Activated CD4-positive, alpha-beta T cell treated with anti-CD3 and anti-CD28 coated beads, Interleukin-2, amount 10 ng/mL, durations not matched to agents 24 days and 14 days (primary cell): ENCODE measurements at regions not wholly inside any gene's neighbourhood (a gene's known extent, or its start where the extent isn't known, plus 50 kb on each side); places are given as distances from the start of the nearest gene placed in this dataset.
"Not testable (repeated sequence)": the region's sequence is repeated elsewhere in the genome, so short reads cannot be mapped to it uniquely, and the experiment has no call there.

Experiments used
- DNase-seq: peaks from one replicate; pipeline ENCODE4 v3.0.0; 2022
- H3K27ac Mint-ChIP-seq: one replicate; pipeline ENCODE4 v1.8.0; 2022; ENCODE audit warnings: mild to moderate bottlenecking, mixed read lengths
- H3K27me3 Mint-ChIP-seq: one replicate; pipeline ENCODE4 v1.8.0; 2022; ENCODE audit warnings: mixed read lengths
- H3K36me3 Mint-ChIP-seq: one replicate; pipeline ENCODE4 v1.8.0; 2022; ENCODE audit warnings: low read depth, mild to moderate bottlenecking, mixed read lengths
- H3K4me1 Mint-ChIP-seq: one replicate; pipeline ENCODE4 v1.8.0; 2021; ENCODE audit warnings: mixed read lengths
- H3K4me3 Mint-ChIP-seq: one replicate; pipeline ENCODE4 v1.8.0; 2022; ENCODE audit warnings: mild to moderate bottlenecking, moderate library complexity, mixed read lengths
- H3K9me3 Mint-ChIP-seq: one replicate; pipeline ENCODE4 v1.8.0; 2021; ENCODE audit warnings: mixed read lengths
- intact Hi-C: fragments of 100-400 bp; cut with micrococcal nuclease; formaldehyde crosslinking; loops from one replicate; pipeline ENCODE4 v1.15.1; 2023

DNA sequence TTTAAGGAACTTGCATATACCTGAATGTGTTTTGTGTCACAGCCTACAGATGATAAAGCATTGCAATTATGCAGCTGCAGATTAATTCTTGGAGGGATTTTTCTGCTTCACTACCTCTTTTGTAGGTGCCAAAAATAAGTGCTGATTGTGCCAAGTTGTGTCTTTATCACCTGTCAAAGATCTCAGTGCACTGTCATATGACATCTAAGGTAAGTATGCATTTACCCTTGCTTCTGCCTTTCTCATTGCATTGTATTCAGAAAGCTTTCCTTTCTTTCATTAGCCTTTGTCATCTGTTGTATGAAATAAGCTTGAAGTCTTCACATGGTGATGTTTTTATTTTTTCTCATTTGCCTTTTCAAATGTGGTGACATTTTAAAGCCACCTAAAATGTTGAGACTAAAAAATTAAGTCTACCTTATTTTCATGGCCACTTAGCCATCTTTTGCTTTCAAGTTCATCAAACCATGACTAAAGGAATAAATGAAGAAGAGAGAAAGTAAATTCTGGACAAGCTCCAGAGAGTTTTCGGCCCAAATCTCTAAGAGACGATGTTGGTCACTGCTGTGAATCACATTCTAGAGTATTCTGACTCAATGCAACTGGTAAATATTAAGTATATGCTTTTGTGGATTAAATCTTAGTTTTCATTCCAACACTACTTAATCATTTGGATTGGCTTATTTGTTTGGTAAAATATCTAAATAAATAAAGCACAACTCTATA is 381.8 kb upstream of the EPHA3 start:
- Mint-ChIP-seq H3K4me1 (no peaks in the 10 kb centered on the region), H3K4me3 (no peak overlapping the region), H3K27me3 (no peaks in the 10 kb centered on the region), H3K36me3 (no peaks in the 10 kb centered on the region), H3K27ac (no peak overlapping the region), H3K9me3 (no peaks in the 10 kb centered on the region)
- intact Hi-C loops: no loop called here
- DNase-seq: no peak

DNA sequence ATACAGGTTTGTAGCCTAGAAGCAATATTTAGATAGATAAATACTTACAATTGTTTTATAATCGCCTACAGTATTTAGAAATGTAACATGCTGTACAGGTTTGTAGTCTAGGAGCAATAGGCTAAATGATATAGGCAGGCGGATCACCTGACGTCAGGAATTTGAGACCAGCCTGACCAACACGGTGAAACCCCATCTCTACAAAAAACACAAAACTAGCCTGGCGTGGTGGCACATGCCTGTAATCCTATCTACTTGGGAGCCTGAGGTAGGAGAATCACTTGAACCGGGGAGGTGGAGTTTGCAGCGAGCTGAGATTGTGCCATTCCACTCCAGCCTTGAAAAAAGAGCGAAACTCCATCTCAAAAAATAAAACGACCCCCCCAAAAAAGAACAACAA is 375.2 kb upstream of the EPHA3 start:
- no peaks in the 10 kb centered on the region for H3K9me3 Mint-ChIP-seq
- no peak overlapping the region for H3K27ac Mint-ChIP-seq
- DNase-seq: no peak
- no peaks in the 10 kb centered on the region for H3K4me1 Mint-ChIP-seq
- no peak overlapping the region for H3K4me3 Mint-ChIP-seq
- H3K36me3 Mint-ChIP-seq: no peaks in the 10 kb centered on the region
- intact Hi-C loops: no loop called here
- H3K27me3 Mint-ChIP-seq: no peaks in the 10 kb centered on the region

GRCh38 chr3:88742106-88742505 is 365.3 kb upstream of the EPHA3 start:
- Mint-ChIP-seq H3K36me3 (no peaks in the 10 kb centered on the region), H3K4me1 (no peaks in the 10 kb centered on the region), H3K27me3 (no peaks in the 10 kb centered on the region), H3K27ac (no peak overlapping the region), H3K4me3 (no peak overlapping the region), H3K9me3 (no peaks in the 10 kb centered on the region)
- intact Hi-C loops: no loop called here
- no peak for DNase-seq

DNA sequence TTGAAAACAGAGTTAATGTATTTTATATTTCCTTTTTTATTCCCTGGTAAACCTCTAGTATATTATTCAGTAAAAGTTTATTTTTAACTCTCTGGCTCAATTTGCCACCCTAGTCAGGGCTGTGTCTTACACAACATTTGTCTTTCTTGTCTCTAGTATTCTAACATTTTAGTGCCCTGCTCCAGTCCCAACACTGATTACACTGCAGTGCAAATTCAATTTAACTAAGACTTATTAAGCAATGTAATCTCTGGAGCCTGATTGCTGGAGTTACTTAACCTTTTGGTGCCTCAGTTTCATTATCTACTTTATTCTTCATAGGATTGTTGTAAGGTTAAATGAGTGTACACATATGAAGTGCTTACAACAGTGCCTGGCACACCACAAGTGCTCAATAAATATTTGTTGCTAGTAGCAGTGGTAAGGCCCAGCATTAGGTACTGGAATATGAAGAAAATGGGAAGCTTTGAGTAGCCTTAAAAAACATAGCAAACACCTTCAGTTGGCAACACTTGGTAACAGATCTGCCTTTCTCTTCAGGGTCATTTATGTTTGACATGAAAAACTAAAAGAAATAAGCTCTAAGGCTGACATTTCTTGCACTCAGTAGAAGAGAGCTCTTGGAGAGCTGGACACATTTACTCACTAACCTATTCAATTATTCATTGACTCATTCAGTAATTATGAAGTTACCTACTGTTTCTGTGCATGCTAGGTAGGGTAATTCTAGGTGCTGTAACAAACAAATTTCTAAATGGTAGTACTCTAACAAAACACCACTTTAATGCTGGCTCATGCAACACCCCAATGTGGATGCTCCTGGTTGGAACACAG is 364.5 kb upstream of the EPHA3 start:
- no peak overlapping the region for H3K4me3 Mint-ChIP-seq
- no peaks in the 10 kb centered on the region for H3K9me3 Mint-ChIP-seq
- intact Hi-C loops: no loop called here
- H3K36me3 Mint-ChIP-seq: no peaks in the 10 kb centered on the region
- no peaks in the 10 kb centered on the region for H3K27me3 Mint-ChIP-seq
- no peak for DNase-seq
- no peak overlapping the region for H3K27ac Mint-ChIP-seq
- H3K4me1 Mint-ChIP-seq: no peaks in the 10 kb centered on the region

DNA sequence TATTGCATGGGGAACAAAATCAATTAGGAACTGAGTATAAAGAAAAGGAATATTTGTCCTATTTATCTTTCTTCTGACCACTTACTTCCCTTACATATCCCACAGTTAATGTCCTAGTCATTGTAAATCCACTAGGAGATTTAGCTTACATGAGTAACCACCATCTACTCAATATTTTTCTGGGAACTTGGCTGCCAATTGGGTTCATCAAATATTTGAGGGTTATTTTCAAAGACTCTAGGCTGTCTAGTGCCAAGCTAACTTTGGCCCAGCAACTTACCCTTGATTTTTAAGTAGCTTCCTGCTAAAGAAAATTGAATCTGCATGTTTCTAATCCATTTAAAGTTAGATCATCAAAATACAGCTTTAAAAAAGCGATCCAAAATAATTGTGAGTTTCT is 362.5 kb upstream of the EPHA3 start:
- no peaks in the 10 kb centered on the region for H3K27me3 Mint-ChIP-seq
- H3K36me3 Mint-ChIP-seq: no peaks in the 10 kb centered on the region
- no peaks in the 10 kb centered on the region for H3K4me1 Mint-ChIP-seq
- H3K27ac Mint-ChIP-seq: no peak overlapping the region
- H3K9me3 Mint-ChIP-seq: no peaks in the 10 kb centered on the region
- intact Hi-C loops: no loop called here
- DNase-seq: no peak
- H3K4me3 Mint-ChIP-seq: no peak overlapping the region

- H3K27me3 Mint-ChIP-seq, H3K4me1 Mint-ChIP-seq, H3K4me3 Mint-ChIP-seq, H3K9me3 Mint-ChIP-seq, intact Hi-C loops, H3K27ac Mint-ChIP-seq, DNase-seq, H3K36me3 Mint-ChIP-seq: not testable (repeated sequence)
Measured at GRCh38 chr3:88747145-88747544, 360.3 kb upstream of the EPHA3 start.

DNA sequence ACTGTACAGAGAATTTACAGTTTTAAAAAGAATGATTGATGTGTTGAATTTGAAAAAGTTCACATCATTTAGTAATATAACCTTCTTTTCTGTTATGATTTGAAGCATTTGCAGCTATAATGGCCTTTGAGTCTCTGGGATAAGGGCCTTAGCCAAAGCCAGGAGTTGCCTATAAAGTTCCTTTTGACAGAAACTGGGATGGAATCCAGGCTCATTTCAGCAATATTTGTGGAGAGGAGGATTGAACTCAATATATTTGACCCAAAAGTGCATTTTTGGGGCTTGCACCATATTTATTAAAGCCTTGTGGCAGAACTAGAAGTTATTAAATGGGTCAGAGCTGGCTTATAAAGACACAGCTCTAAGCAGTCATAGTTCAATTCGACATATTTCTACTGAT is 348.7 kb upstream of the EPHA3 start:
- Mint-ChIP-seq H3K36me3 (no peaks in the 10 kb centered on the region), H3K27ac (no peak overlapping the region), H3K9me3 (peaks cover 5% of the 10 kb centered on the region), H3K27me3 (no peaks in the 10 kb centered on the region), H3K4me1 (no peaks in the 10 kb centered on the region), H3K4me3 (no peak overlapping the region)
- DNase-seq: no peak
- intact Hi-C loops: no loop called here

DNA sequence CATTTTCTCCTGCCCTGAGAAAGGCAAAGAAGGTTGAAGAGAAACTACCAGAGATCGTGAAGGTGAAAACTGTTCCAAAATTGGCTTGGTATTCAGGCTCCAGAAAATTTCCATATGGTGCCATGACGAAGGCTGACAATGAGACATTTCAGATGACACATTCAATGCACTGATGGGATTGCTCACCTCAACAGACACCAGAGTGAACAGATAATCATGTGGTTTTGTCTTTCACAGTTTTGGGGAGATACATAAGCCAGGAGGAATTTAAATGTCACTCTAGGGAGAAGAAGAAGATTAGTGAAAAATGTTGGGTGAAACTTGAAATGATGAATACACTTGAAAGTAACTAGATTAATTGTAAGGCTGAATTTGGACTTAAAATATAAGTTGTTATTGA is 339.7 kb upstream of the EPHA3 start:
- DNase-seq: no peak
- Mint-ChIP-seq H3K4me1 (no peaks in the 10 kb centered on the region), H3K27me3 (no peaks in the 10 kb centered on the region), H3K36me3 (no peaks in the 10 kb centered on the region), H3K4me3 (no peak overlapping the region), H3K9me3 (peaks cover 8% of the 10 kb centered on the region), H3K27ac (no peak overlapping the region)
- intact Hi-C loops: no loop called here

DNA sequence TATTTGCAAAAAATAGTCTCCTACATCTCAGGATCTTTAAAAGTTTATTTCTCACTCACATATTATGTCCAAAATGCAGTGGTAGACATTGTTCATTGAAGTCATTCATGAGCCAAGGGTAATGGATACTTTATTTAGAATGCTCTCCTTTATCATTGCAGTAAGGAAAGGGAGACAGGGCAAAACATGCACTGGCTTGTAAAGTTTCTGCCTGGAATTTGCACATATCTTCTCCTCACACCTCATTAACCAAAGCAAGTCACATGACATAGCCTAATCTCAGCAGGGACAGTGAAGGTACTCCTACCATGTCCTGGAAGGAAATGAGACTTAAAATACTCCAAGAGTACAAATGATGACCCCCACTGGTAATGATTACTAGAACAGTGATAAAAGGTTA is 333.7 kb upstream of the EPHA3 start:
- intact Hi-C loops: no loop called here
- H3K4me3 Mint-ChIP-seq: no peak overlapping the region
- H3K27me3 Mint-ChIP-seq: no peaks in the 10 kb centered on the region
- no peaks in the 10 kb centered on the region for H3K4me1 Mint-ChIP-seq
- no peak for DNase-seq
- H3K9me3 Mint-ChIP-seq: peaks cover 14% of the 10 kb centered on the region
- no peaks in the 10 kb centered on the region for H3K36me3 Mint-ChIP-seq
- no peak overlapping the region for H3K27ac Mint-ChIP-seq

DNA sequence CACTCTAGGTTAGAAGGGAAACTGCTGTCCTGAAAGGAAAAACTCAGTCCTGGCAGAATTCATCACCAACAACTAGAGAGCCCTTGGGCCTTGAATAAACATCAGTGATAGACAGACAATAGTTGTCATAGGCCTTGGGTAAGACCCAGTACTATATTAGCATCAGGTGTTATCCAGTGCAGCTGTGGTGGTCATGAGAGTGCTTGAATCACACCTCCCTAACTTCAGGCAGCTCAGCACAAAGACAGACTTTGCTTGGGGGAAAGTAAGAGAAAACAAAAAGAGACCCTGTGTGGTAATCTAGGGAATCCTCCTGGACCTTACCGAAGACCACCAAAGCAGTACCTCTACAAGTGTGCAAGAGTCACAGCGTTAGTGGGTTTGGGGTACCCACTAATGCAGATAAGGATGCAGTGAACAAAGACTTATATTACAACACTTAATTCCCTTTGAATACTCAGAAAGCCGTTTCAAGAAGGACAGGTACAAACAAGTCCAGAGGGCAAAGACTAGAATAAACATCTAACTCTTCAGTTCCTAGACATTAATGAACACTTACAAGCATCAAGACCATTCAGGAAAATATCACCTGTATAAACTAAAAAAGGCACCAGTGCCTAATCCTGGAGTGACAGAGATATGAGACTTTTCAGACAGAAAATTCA is 332.3 kb upstream of the EPHA3 start:
- DNase-seq: no peak
- Mint-ChIP-seq H3K27ac (no peak overlapping the region), H3K4me1 (no peaks in the 10 kb centered on the region), H3K4me3 (no peak overlapping the region), H3K36me3 (no peaks in the 10 kb centered on the region), H3K27me3 (no peaks in the 10 kb centered on the region), H3K9me3 (peaks cover 10% of the 10 kb centered on the region)
- intact Hi-C loops: no loop called here

DNA sequence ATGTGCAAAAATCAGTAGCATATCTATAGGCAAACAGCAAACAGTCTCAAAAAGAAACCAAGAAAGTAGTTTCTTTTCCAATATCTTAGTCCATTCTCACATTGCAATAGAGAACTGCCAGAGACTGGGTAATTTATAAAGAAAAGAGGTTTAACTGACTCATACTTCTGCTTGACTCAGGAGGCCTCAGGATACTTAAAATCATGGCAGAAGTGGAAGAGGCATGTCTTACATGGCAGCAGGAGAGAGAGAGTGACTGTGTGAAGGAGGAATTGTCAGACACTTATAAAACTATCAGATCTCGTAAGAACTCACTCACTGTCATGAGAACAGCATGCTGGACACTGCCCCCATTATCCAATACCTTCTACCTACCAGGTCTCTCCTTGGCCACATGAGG is 327.9 kb upstream of the EPHA3 start:
- DNase-seq: no peak
- peaks cover 4% of the 10 kb centered on the region for H3K9me3 Mint-ChIP-seq
- intact Hi-C loops: no loop called here
- H3K27ac Mint-ChIP-seq: no peak overlapping the region
- H3K4me1 Mint-ChIP-seq: no peaks in the 10 kb centered on the region
- no peaks in the 10 kb centered on the region for H3K36me3 Mint-ChIP-seq
- H3K27me3 Mint-ChIP-seq: no peaks in the 10 kb centered on the region
- no peak overlapping the region for H3K4me3 Mint-ChIP-seq

DNA sequence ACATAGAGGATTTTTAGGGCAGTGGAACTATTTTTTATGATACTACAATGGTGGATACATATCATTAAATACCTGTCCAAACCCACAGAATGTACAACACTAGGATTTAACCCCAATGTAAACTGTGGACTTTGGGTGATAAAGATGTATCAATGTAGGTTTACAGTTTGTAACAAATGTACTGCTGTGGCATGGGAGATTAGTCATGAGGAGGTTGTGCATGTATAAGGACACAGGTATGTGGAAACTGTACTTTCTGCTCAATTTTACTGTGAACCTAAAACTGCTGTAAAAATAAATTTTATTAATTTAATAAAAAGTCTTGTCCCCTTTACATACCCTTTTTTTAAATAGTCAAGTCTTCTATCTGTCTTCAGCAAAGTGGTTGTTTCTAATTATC is 322.5 kb upstream of the EPHA3 start:
- intact Hi-C loops: no loop called here
- Mint-ChIP-seq H3K4me3 (no peak overlapping the region), H3K27me3 (no peaks in the 10 kb centered on the region), H3K9me3 (no peaks in the 10 kb centered on the region), H3K36me3 (no peaks in the 10 kb centered on the region), H3K27ac (no peak overlapping the region), H3K4me1 (no peaks in the 10 kb centered on the region)
- no peak for DNase-seq

DNA sequence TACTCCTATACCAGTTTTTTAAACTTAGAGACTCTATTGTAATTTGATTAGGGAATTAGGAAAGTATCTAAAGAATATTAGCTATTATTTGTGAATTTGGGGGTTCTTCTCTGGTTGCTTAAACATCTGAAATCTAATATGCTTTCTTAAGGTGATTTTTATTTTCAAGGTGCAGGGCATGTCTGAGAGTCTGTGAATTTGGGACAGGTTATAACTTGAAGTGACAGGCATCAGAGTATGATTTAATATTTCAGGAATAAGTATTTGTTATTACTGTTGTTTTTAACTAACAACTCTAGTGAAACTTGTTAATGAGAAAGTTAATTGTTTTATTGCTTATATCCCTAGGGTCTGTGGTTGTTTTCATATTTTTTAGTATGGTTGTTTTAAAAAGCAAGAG is 321.6 kb upstream of the EPHA3 start:
- Mint-ChIP-seq H3K27ac (no peak overlapping the region), H3K4me1 (no peaks in the 10 kb centered on the region), H3K9me3 (no peaks in the 10 kb centered on the region), H3K36me3 (no peaks in the 10 kb centered on the region), H3K4me3 (no peak overlapping the region), H3K27me3 (no peaks in the 10 kb centered on the region)
- intact Hi-C loops: no loop called here
- no peak for DNase-seq

DNA sequence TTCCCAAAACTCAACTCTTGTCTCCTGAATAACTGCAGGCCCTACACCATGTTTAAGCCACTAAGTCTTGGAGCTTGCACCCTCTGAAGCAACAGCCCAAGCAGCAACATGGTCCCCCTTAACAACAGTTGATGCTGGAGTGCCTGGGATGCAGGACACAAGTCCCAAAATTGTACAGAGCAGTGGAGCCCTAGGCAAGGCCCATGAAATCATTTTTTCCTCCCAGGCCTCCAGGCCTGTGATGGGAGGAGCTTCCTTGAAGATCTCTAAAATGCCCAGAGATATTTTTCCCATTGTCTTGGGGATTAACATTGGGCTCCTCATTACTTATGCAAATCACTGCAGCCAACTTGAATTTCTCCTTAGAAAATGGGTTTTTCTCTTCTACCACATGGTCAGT is 311.9 kb upstream of the EPHA3 start:
- DNase-seq: no peak
- H3K4me1 Mint-ChIP-seq: no peaks in the 10 kb centered on the region
- intact Hi-C loops: no loop called here
- H3K27me3 Mint-ChIP-seq: no peaks in the 10 kb centered on the region
- H3K27ac Mint-ChIP-seq: no peak overlapping the region
- H3K36me3 Mint-ChIP-seq: no peaks in the 10 kb centered on the region
- H3K9me3 Mint-ChIP-seq: peaks cover 12% of the 10 kb centered on the region
- H3K4me3 Mint-ChIP-seq: no peak overlapping the region
